ENCODE measurements at regions not wholly inside any gene's neighbourhood (a gene's known extent, or its start where the extent isn't known, plus 50 kb on each side); places are given as distances from the start of the nearest gene placed in this dataset.

- TF ChIP-seq CTCF (IDR thresholded peaks at IDR 0.05) = no peak
- TF ChIP-seq POLR2AphosphoS5 (IDR thresholded peaks at IDR 0.05; ENCODE audit: insufficient read depth in 1 of 2, low read depth in 1 of 2) = no peak
Observed at GRCh38 chr6:81235512-81235911, 517.0 kb downstream of the TENT5A start.
